ENCODE measurements at regions not wholly inside any gene's neighbourhood (a gene's known extent, or its start where the extent isn't known, plus 50 kb on each side); places are given as distances from the start of the nearest gene placed in this dataset.

DNA sequence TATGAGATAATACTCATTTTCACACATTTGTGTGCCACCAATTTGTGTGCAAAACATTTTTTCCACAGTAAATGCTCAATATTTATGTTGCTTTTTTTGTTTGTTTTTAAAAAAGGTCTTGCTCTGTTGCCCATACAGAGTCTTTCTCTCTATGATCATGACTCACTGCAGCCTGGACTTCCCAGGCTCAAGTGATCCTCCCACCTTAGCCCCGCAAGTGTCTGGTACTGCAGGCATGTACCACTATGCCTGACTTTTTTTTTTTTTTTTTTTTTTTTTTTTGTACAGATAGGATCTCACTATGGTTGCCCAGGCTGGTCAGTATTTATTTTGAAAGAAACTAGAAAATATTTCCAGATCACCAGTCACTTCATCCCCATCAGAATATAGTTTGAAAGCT lies 297.8 kb upstream of the GYPC start:
- Histone ChIP-seq H3K27me3 (no peaks in the 10 kb centered on the region), H3K27ac (no peak overlapping the region), H3K4me3 (no peak overlapping the region), H3K9me3 (no peaks in the 10 kb centered on the region), H3K36me3 (no peaks in the 10 kb centered on the region), H3K4me1 (no peaks in the 10 kb centered on the region)
- TF ChIP-seq POLR2A (IDR thresholded peaks at IDR 0.05) = no peak
- TF ChIP-seq, protein P1, sequence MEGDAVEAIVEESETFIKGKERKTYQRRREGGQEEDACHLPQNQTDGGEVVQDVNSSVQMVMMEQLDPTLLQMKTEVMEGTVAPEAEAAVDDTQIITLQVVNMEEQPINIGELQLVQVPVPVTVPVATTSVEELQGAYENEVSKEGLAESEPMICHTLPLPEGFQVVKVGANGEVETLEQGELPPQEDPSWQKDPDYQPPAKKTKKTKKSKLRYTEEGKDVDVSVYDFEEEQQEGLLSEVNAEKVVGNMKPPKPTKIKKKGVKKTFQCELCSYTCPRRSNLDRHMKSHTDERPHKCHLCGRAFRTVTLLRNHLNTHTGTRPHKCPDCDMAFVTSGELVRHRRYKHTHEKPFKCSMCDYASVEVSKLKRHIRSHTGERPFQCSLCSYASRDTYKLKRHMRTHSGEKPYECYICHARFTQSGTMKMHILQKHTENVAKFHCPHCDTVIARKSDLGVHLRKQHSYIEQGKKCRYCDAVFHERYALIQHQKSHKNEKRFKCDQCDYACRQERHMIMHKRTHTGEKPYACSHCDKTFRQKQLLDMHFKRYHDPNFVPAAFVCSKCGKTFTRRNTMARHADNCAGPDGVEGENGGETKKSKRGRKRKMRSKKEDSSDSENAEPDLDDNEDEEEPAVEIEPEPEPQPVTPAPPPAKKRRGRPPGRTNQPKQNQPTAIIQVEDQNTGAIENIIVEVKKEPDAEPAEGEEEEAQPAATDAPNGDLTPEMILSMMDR (IDR thresholded peaks at IDR 0.05) = no peak
- DNase-seq = no peak

DNA sequence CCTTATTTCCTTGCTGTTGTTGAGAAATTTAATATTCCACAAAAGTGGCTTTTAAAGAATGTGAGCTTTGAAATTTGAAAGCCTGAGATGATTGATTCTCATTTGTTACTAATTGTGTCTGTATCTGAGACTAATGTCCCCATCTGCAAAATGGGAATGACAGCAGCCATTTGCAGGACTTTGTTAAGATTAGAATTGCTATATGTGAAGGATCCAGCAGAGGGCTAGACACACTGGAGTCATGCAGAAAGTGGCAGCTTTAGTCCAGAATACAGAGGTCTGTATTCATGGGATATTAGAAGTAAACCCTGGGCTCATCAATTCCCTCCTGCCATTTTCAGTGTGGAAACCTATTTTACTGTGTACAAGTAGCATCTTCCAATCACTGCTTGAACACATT lies 296.5 kb upstream of the GYPC start:
- DNase-seq = no peak
- TF ChIP-seq, protein P1 (IDR thresholded peaks at IDR 0.05) = peak in 4 of 6 experiments; percentile 10 to 58 (median 49)
- TF ChIP-seq POLR2A (IDR thresholded peaks at IDR 0.05) = no peak
- Histone ChIP-seq H3K9me3 (no peaks in the 10 kb centered on the region), H3K27me3 (no peaks in the 10 kb centered on the region), H3K4me3 (no peak overlapping the region), H3K27ac (no peak overlapping the region), H3K4me1 (no peaks in the 10 kb centered on the region), H3K36me3 (no peaks in the 10 kb centered on the region)

DNA sequence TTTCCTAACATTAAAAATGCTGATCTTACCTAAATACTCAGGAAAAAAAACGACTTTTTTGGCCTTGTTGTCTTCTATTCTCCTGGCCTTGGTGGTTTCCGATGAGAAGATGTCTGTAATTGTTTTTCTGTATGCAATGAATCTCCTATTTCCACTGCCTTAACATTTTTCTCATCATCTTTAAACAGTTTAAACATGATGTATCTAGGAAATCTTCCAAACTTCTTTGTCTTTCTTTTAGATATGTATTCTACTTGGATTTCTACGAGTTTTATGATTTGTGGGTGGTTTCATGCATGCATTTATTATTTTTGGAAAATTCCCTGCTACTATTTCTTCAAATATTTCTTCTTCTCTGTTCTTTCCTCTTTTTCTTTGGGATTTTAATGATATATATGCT lies 288.6 kb upstream of the GYPC start:
- Histone ChIP-seq H3K4me3 (no peak overlapping the region), H3K9me3 (no peaks in the 10 kb centered on the region), H3K27me3 (no peaks in the 10 kb centered on the region), H3K4me1 (peaks cover 0 to 7% (median 0%) of the 10 kb centered on the region in 4 donors), H3K27ac (no peak overlapping the region), H3K36me3 (no peaks in the 10 kb centered on the region)
- TF ChIP-seq, protein P1 (IDR thresholded peaks at IDR 0.05) = no peak
- TF ChIP-seq POLR2A (IDR thresholded peaks at IDR 0.05) = no peak
- no peak for DNase-seq

DNA sequence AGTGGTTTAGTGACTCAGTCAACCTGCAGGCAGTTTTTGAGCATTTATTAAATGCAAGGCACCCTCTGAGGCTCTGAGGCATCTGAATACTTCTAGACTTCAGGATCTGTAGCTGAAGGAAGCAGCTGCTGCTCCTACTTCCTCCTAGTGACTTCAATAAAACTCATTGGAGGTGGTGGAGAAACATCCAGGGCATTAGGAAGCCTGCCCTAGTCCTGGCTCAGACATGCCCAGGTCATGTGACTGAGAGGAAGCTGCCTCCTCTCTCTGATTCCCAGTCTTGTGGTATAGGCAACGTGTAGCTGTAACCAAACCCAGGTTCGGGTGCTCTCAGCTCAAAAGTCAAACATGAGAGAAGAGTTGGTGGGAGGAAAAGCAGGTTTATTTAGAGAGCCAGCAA lies 287.2 kb upstream of the GYPC start:
- no peak for DNase-seq
- no peak for TF ChIP-seq POLR2A (IDR thresholded peaks at IDR 0.05)
- TF ChIP-seq, protein P1 (IDR thresholded peaks at IDR 0.05) = no peak
- Histone ChIP-seq H3K4me1 (peaks cover 0 to 7% (median 0%) of the 10 kb centered on the region in 4 donors), H3K27me3 (no peaks in the 10 kb centered on the region), H3K9me3 (no peaks in the 10 kb centered on the region), H3K4me3 (no peak overlapping the region), H3K27ac (no peak overlapping the region), H3K36me3 (no peaks in the 10 kb centered on the region)

GRCh38 chr2:126370201-126370600 lies 285.8 kb upstream of the GYPC start:
- Histone ChIP-seq H3K27me3 (no peaks in the 10 kb centered on the region), H3K27ac (no peak overlapping the region)
- no peak for TF ChIP-seq POLR2A (IDR thresholded peaks at IDR 0.05)
- TF ChIP-seq, protein P1 (IDR thresholded peaks at IDR 0.05) = no peak

DNA sequence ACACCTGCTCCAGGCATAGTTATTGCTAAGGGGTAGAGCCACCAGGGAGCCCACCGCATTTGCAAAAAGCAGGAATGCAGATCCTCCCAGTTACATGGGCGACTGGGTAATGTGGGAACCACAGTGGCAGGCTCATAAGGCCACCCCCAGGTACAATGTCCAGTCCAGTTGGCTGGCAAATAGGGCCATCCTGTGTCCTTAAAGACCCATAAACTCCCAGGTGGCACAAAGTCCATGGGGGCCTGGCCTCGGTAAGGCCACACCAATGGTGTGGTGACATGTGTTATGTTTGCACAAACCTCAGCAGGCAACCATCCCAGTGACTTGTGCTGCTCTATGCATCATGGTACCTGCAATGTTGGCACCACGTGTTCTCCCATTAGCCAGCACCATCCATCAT lies 283.6 kb upstream of the GYPC start:
- Histone ChIP-seq H3K36me3 (no peaks in the 10 kb centered on the region), H3K4me1 (peaks cover 0 to 7% (median 0%) of the 10 kb centered on the region in 4 donors), H3K27me3 (no peaks in the 10 kb centered on the region), H3K27ac (no peak overlapping the region), H3K4me3 (no peak overlapping the region), H3K9me3 (no peaks in the 10 kb centered on the region)
- no peak for TF ChIP-seq POLR2A (IDR thresholded peaks at IDR 0.05)
- TF ChIP-seq, protein P1 (IDR thresholded peaks at IDR 0.05) = no peak
- peak in 2 of 3 donors; percentile 66 for DNase-seq

More at GRCh38 chr2:126370201-126370600, 285.8 kb upstream of the GYPC start:
- H3K9me3 ChIP-seq = no peaks in the 10 kb centered on the region
- H3K36me3 ChIP-seq = no peaks in the 10 kb centered on the region
- no peak for DNase-seq
- no peak overlapping the region for H3K4me3 ChIP-seq
- H3K4me1 ChIP-seq = peaks cover 0 to 7% (median 0%) of the 10 kb centered on the region in 4 donors
